ENCODE measurements at regions not wholly inside any gene's neighbourhood (a gene's known extent, or its start where the extent isn't known, plus 50 kb on each side); places are given as distances from the start of the nearest gene placed in this dataset.
A peak's percentile ranks its signal among the peaks of the same experiment; 100 is the strongest.

DNA sequence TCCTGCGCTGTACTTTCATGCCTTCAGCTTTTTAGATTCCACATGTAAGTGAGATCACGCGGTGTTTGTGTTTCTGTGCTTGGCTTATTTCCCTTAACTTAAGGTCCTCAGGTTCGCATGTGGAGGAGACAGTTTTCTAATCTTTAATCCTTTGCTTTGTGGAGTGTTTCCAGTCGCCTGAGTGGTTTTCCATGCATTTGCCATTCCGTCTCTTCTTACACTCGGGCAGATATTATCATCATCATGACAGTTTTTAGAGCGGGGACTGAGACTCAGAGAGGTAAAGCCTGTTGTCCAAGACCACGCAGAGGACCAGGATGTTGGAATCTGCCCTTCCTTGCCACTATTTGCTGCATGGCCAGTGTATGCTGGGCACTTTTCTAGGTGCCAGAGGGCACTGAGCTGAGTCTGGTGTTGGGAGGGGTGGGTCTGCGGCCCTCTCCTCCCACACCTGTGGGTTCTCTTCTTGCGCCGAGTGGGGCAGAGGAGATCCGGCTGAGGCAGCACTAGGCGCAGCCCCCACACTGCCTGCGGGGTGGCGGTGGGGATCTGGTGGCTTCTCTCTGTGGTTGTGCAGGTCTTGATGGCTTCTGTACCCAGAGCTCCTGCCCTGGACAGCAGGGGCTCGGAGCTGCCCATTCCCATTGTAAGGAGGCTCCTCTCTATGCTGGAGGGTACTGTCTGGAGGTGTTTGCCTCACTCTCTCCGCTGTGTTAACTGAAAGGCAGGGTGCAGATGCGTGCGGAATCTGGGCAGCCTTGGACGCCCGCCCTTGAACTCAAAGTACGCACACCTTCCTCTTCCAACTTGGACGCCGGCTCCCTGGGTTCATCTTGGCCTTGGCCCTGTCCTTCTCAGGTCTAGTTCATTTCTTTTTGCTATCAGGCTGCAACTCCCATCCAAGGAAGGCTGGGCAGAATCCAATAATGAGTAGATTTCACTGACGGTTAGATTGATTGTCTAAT is 156.0 kb upstream of the RGMA start:
- H3K4me3 Mint-ChIP-seq, result no peak overlapping the region
- H3K27ac Mint-ChIP-seq, result no peak overlapping the region
- H3K9me3 Mint-ChIP-seq, result no peaks in the 10 kb centered on the region
- H3K36me3 Mint-ChIP-seq (ENCODE audit: low read depth), result no peaks in the 10 kb centered on the region
- peaks cover 5% of the 10 kb centered on the region for H3K27me3 Mint-ChIP-seq
- no peaks in the 10 kb centered on the region for H3K4me1 Mint-ChIP-seq
- no peak for ATAC-seq (replicated peaks)

DNA sequence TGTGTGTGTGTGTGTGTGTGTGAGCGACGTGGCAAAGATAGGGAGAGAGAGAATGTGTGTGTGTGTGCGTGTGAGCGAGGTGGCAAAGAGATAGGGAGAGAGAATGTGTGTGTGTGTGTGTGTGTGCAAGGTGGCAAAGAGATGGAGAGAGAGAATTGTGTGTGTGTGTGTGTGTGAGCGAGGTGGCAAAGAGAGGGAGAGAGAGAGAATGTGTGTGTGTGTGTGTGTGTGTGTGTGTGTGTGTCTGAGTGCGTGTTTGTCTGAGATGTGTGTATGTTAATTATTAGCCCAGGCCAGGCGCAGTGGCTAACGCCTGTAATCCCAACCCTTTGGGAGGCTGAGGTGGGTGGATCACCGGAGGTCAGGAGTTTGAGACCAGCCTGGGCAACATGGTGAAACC is 154.6 kb upstream of the RGMA start:
- no peak for ATAC-seq (replicated peaks)
- H3K4me3 Mint-ChIP-seq, result no peak overlapping the region
- H3K9me3 Mint-ChIP-seq, result no peaks in the 10 kb centered on the region
- peaks cover 5% of the 10 kb centered on the region for H3K27me3 Mint-ChIP-seq
- H3K4me1 Mint-ChIP-seq, result no peaks in the 10 kb centered on the region
- no peak overlapping the region for H3K27ac Mint-ChIP-seq
- H3K36me3 Mint-ChIP-seq (ENCODE audit: low read depth), result no peaks in the 10 kb centered on the region

DNA sequence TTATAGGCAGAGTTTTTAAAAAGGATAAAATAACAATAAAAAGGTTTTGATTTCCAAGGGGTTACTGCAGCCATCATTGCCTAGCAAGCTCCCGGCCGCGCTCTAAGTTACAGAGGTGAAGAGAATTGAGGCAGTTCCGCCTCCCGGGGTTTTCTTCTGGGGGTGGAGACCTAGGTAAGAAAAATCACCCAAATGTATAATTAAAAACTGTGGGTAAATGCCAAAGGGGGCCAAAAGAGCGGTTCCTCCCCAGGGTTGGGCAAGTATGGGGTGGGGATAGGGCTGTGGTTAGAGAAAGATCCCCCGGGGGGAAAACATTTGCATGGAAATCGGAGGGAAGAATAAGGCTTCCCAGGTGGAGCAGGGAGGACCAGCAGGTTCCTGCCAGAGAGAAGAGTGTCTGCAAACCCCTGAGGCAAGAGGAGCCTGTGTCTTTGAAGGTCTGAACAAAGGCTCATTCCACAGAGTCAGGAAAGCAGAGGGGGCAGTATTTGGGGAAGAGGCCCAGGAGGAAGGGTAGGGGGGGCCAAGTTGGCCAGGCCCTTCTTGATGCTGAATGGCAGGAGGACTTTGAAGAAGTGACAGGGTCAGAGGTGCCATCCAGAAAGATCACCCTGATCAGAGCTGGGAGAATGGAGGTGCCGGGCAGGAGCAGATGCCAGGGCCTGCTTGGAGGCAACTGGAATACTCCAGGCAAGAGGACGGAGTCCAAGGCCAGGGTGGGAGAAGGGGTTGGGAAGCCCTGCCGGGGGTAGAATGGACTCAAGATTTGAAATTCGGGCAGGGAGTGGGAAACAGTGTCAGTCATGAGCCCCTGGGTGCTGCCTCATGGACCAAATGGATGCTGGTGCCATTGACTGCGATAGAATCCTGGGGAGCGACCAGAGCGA is 152.9 kb upstream of the RGMA start:
- Mint-ChIP-seq H3K27ac (no peak overlapping the region), H3K9me3 (no peaks in the 10 kb centered on the region), H3K4me1 (no peaks in the 10 kb centered on the region), H3K27me3 (peaks cover 1% of the 10 kb centered on the region), H3K36me3 (ENCODE audit: low read depth) (no peaks in the 10 kb centered on the region), H3K4me3 (no peak overlapping the region)
- ATAC-seq (replicated peaks), result no peak

DNA sequence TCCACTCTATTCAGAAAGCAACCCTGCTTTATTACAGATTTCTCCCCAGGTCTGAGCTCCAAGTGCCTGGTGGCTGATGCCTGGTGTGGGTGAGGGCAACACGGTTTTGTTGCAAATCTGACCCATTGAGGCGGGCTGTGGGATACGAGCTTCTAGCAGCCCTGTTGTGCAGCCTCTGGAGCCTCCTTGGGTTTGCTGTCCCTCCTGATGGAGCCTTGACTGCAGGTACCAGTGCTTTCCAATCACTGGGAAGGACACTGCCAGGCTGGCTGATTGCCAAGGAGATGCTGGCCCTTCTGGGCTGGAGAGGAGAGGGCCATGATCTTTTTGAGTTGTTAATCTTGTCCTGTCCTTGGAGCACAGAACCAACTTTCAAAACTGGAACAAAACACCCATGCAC is 151.0 kb upstream of the RGMA start:
- Mint-ChIP-seq H3K4me3 (no peak overlapping the region), H3K27ac (no peak overlapping the region), H3K4me1 (peaks cover 7% of the 10 kb centered on the region), H3K9me3 (no peaks in the 10 kb centered on the region), H3K36me3 (ENCODE audit: low read depth) (no peaks in the 10 kb centered on the region), H3K27me3 (peaks cover 16% of the 10 kb centered on the region)
- ATAC-seq (replicated peaks), result no peak

DNA sequence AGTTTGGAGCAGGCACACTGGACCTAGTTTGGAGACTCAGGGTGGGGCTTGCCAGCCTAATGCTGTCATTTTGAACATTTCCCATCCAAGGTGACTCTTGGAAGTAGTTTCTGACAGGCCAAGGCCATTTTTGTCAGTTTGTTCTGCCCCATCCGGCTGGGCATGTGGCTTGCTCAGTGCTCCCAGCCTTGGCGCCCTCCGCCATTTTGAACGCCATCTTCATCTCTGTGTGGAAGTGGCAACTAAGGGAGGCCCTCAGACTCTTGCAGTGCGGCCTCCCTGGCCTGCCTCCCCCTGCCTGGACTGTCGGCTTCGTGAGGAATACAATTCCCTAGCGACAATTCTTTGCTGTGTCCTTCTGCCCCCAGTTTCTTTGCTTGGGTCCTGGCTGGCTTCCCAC is 150.6 kb upstream of the RGMA start:
- Mint-ChIP-seq H3K9me3 (no peaks in the 10 kb centered on the region), H3K27me3 (peaks cover 20% of the 10 kb centered on the region), H3K36me3 (ENCODE audit: low read depth) (no peaks in the 10 kb centered on the region), H3K4me3 (no peak overlapping the region), H3K4me1 (peaks cover 7% of the 10 kb centered on the region), H3K27ac (no peak overlapping the region)
- ATAC-seq (replicated peaks), result no peak

DNA sequence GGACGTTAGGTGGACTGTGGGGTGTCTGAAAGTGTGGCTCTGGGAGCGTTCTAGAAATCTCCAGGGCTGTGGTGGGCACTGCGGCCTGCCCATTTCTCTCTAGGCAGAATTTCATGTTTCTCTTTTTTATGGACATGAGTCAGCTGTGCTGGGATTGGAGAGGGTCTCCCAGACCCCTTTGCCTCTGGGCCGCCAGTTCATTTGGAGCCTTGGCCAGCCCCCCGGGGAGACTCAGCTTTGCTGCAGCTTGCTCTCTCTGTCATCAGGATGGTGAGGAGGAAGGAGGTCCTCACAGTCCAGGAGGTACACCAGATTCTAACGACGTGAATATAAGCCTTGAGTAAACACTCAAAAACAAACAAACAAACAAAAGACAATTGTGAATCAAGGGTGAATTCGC is 149.6 kb upstream of the RGMA start:
- peaks cover 25% of the 10 kb centered on the region for H3K27me3 Mint-ChIP-seq
- ATAC-seq (replicated peaks), result no peak
- H3K9me3 Mint-ChIP-seq, result no peaks in the 10 kb centered on the region
- H3K4me1 Mint-ChIP-seq, result peaks cover 7% of the 10 kb centered on the region
- H3K27ac Mint-ChIP-seq, result no peak overlapping the region
- no peak overlapping the region for H3K4me3 Mint-ChIP-seq
- no peaks in the 10 kb centered on the region for H3K36me3 Mint-ChIP-seq (ENCODE audit: low read depth)

DNA sequence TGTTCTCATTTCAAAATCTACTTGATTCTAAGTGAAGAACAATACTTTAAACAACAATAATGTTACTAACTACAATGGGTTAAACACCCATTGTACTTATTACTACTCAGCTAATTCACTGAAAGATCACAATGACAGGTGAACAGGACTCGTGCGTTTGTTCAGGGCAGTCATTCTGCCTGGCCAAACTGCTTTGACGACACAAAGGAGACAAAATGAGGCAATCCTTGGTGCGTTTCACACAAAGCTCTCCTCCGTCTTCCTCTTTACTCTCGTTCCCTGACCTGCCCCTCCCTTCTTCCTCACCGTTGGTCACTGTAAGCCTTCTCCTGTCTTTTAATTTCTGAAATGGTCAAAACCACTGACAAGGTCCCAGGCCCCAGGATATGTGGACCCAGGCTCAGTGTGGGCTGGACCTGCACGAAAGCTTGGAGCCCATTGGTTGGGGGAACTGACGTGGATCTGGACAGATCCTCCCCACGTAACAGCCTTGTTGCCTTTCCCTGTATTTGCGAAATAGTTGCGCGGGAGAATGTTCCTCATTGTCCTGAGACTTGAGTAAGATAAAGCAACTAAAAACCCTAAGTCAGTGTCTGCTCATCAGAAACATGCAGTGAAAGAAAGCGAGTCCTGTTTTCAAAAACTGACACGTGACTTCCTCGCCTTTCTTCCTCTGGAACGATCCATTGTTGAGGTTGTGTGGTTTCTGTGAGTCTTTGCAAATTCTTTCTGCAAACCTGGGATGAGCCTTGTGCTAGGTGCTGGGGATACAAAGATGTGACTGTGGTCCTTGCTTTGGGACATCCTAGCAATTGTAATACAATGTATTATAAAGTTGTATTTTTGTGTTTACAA is 147.1 kb upstream of the RGMA start:
- no peaks in the 10 kb centered on the region for H3K9me3 Mint-ChIP-seq
- peak overlapping the region; percentile 72 for H3K4me3 Mint-ChIP-seq
- peak; percentile 62 for ATAC-seq (replicated peaks)
- peaks cover 34% of the 10 kb centered on the region for H3K27me3 Mint-ChIP-seq
- H3K36me3 Mint-ChIP-seq (ENCODE audit: low read depth), result no peaks in the 10 kb centered on the region
- no peak overlapping the region for H3K27ac Mint-ChIP-seq
- H3K4me1 Mint-ChIP-seq, result peaks cover 7% of the 10 kb centered on the region

DNA sequence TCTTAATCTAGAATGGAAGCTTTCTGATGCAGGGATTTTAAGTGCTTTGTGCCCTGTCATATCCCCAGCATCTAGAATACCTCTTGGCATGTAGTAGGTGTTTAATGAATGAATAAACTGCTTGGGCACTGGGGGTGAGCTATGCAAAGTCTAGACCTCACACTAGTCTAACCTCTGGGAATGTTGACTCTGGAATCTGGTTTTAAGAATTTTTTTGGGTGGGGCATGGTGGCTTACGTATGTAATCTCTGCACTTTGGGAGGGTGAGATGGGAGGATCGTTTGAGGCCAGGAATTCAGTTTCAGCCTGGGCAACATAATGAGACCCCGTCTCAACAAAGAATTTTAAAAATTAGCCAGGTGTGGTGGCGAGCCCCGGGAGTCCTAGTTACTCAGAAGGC is 146.3 kb upstream of the RGMA start:
- no peaks in the 10 kb centered on the region for H3K36me3 Mint-ChIP-seq (ENCODE audit: low read depth)
- H3K4me3 Mint-ChIP-seq, result no peak overlapping the region
- H3K4me1 Mint-ChIP-seq, result peaks cover 7% of the 10 kb centered on the region
- no peak overlapping the region for H3K27ac Mint-ChIP-seq
- no peaks in the 10 kb centered on the region for H3K9me3 Mint-ChIP-seq
- peaks cover 43% of the 10 kb centered on the region for H3K27me3 Mint-ChIP-seq
- no peak for ATAC-seq (replicated peaks)

DNA sequence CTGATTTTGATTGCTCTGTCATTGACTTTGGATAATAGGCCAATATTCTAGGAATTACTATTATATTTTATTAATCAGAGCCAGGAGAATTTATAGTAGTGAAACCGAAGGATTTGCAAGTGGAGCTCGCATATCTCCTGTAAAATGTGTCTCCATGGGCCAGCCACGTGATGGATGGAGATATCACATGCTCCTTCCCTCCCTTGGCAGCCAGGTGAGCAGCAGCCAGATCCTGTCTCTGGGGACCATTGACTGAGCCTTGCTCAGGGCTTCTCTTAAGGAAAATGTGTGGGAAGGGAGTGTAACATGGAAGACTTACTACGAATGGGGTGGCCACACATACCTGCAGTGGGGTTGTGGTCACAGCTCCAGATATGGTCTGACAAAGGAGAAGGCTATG is 144.7 kb upstream of the RGMA start:
- Mint-ChIP-seq H3K9me3 (no peaks in the 10 kb centered on the region), H3K4me1 (peaks cover 7% of the 10 kb centered on the region), H3K27me3 (peaks cover 48% of the 10 kb centered on the region), H3K27ac (no peak overlapping the region), H3K36me3 (ENCODE audit: low read depth) (no peaks in the 10 kb centered on the region), H3K4me3 (no peak overlapping the region)
- ATAC-seq (replicated peaks), result no peak

DNA sequence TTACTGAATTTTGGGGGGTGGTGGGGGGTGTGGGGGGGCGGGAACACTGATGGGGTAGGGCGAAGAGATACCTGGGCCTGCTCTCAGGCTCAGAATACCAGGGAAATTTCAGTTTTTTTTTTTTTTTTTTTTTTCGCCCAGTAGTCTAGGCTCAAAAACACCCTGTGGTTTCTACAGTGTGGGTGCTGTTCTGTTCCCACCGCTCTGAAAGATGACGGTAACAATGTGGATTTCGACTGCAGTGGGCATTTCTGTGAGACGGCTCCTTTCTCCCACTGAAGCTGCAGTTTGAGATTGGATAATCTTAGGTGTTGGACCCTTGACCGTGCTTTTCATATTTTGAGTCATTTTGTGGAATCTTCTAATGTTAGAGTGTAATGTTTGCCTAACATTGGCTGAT is 143.8 kb upstream of the RGMA start:
- H3K36me3 Mint-ChIP-seq (ENCODE audit: low read depth), result no peaks in the 10 kb centered on the region
- no peak overlapping the region for H3K4me3 Mint-ChIP-seq
- no peak for ATAC-seq (replicated peaks)
- H3K9me3 Mint-ChIP-seq, result no peaks in the 10 kb centered on the region
- no peak overlapping the region for H3K27ac Mint-ChIP-seq
- H3K4me1 Mint-ChIP-seq, result peaks cover 7% of the 10 kb centered on the region
- peaks cover 48% of the 10 kb centered on the region for H3K27me3 Mint-ChIP-seq

DNA sequence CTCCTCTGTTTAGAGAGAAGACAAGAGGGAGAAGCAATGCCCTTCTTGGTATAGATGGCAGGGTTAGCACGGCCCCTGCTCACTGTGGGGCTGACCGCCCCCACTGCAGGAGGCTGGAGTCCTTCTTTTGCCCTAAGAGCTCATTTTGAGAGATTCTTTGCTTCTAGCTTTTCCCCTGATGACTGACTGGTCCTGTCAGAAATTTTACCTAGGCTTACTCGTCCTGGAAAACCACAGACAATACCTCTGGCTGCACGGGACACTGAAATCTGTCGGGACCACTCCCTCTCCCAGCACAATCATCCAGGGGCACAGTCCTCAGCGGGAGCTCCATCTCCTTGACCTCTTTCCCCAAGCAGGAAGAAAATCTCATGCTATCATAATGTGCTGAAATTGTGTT is 143.0 kb upstream of the RGMA start:
- H3K9me3 Mint-ChIP-seq, result no peaks in the 10 kb centered on the region
- H3K27ac Mint-ChIP-seq, result no peak overlapping the region
- ATAC-seq (replicated peaks), result no peak
- H3K4me3 Mint-ChIP-seq, result no peak overlapping the region
- H3K27me3 Mint-ChIP-seq, result peaks cover 52% of the 10 kb centered on the region
- H3K4me1 Mint-ChIP-seq, result peaks cover 7% of the 10 kb centered on the region
- no peaks in the 10 kb centered on the region for H3K36me3 Mint-ChIP-seq (ENCODE audit: low read depth)

DNA sequence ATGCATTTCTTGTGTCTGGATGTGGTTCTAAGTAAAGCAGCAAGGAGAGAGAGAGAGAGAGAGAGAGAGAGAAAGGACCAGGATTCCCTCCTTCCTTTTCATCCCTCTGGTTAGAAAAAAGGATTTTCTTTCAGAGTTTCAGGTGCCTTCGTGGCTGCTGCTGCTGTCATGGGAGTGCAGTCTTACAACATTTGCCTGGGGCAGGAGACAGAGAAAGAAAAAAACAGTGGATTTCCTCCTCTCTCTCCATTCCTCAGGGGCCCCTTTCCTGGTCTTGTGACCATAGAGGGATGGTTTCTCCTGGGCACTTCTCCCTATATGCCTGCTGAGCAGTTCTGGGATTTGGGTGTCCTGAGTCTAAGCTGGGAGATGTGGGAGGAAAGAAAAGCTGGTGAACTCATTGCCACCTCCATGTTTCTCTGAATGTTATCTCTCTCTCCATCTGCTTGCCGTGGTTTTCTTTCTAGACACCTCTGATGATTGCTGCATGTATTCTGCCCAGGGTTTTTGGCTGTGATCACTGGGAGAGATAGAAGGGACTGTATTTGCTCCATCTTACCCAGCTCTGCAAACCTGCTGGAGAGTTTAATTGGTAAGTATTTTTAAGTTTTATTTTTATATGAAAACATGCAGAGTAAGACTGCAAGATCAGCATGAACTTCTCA is 142.4 kb upstream of the RGMA start:
- no peaks in the 10 kb centered on the region for H3K36me3 Mint-ChIP-seq (ENCODE audit: low read depth)
- H3K4me1 Mint-ChIP-seq, result peaks cover 7% of the 10 kb centered on the region
- no peak for ATAC-seq (replicated peaks)
- H3K27ac Mint-ChIP-seq, result no peak overlapping the region
- no peak overlapping the region for H3K4me3 Mint-ChIP-seq
- H3K9me3 Mint-ChIP-seq, result no peaks in the 10 kb centered on the region
- peaks cover 48% of the 10 kb centered on the region for H3K27me3 Mint-ChIP-seq

DNA sequence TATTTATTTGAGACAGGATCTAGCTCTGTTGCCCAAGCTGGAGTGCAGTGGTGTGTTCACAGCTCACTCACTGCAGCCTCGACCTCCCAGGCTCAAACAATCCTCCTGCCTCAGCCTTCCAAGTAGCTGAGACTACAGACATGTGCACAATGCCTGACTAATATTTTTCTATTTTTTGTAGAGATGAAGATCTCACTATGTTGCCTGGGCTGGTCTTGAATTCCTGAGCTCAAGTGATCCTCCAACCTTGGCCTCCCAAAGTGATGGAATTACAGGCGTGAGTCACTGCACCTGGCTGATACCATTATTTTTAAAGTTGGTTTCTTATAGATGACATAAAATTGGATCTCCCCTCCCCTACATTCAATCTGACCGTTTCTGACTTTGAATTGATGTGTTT is 139.5 kb upstream of the RGMA start:
- ATAC-seq (replicated peaks), result no peak
- H3K9me3 Mint-ChIP-seq, result no peaks in the 10 kb centered on the region
- no peaks in the 10 kb centered on the region for H3K36me3 Mint-ChIP-seq (ENCODE audit: low read depth)
- no peak overlapping the region for H3K27ac Mint-ChIP-seq
- H3K27me3 Mint-ChIP-seq, result peaks cover 43% of the 10 kb centered on the region
- H3K4me1 Mint-ChIP-seq, result no peaks in the 10 kb centered on the region
- no peak overlapping the region for H3K4me3 Mint-ChIP-seq

DNA sequence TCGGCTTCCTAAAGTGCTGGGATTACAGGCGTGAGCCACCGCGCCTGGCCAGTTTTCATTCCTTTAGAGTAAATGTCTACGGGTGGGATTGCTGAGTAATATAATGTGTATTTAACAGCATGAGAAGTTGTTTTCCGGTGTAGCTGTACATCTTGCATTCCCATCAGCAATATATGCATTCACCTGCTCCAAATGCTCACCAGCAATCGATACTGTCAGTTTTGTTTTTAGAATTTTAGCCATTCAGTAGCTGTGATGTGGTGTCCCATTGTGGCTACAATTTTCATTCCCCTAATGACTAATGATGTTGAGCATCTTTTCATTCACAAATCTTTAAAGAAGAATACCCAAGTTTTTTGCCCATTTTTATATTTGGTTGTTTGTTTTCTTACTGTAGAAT is 134.8 kb upstream of the RGMA start:
- Mint-ChIP-seq H3K27me3 (peaks cover 30% of the 10 kb centered on the region), H3K9me3 (no peaks in the 10 kb centered on the region), H3K27ac (no peak overlapping the region), H3K4me3 (no peak overlapping the region), H3K36me3 (ENCODE audit: low read depth) (no peaks in the 10 kb centered on the region), H3K4me1 (no peaks in the 10 kb centered on the region)
- peak; percentile 76 for ATAC-seq (replicated peaks)
